MCF 10A (cell line): ENCODE measurements at regions not wholly inside any gene's neighbourhood (a gene's known extent, or its start where the extent isn't known, plus 50 kb on each side); places are given as distances from the start of the nearest gene placed in this dataset.

Experiments used
- BruUV-seq: library from RNA; stranded (reverse); fragments of 400-500 nt; replicated peaks from 2 replicates; lab custom pipeline; 2021; lab: Mats Ljungman, UMichigan
- CTCF ChIA-PET: fragments of 300-600 bp; sonication (Branson Sonifier 250); formaldehyde crosslinking; extraction: SDS; loops from one replicate; lab custom pipeline; 2021; ENCODE audit warnings: antibody characterized with exemption, inconsistent platforms; lab: Yijun Ruan, JAX
- POLR2A ChIA-PET: fragments of 300-600, 350-650 bp; sonication (Branson Sonifier 250); formaldehyde crosslinking; extraction: SDS; loops from one replicate; lab custom pipeline; 2020; ENCODE audit warnings: antibody characterized with exemption, inconsistent platforms; lab: Yijun Ruan, JAX
- DNase-seq: peaks from one replicate; pipeline ENCODE4 v3.0.0-alpha.2; 2018; ENCODE audit not compliant: unreplicated experiment
- H3K27ac Mint-ChIP-seq: one replicate; pipeline ENCODE4 v1.8.0; 2022; ENCODE audit warnings: mild to moderate bottlenecking, low read depth, mixed read lengths; ENCODE audit not compliant: unreplicated experiment
- H3K27me3 Mint-ChIP-seq: one replicate; pipeline ENCODE4 v1.8.0; 2022; ENCODE audit warnings: mixed read lengths; ENCODE audit not compliant: insufficient read depth, unreplicated experiment
- H3K36me3 Mint-ChIP-seq: one replicate; pipeline ENCODE4 v1.8.0; 2022; ENCODE audit warnings: mild to moderate bottlenecking, moderate library complexity, mixed read lengths; ENCODE audit not compliant: insufficient read depth, unreplicated experiment
- H3K4me1 Mint-ChIP-seq: one replicate; pipeline ENCODE4 v1.8.0; 2022; ENCODE audit warnings: mixed read lengths; ENCODE audit not compliant: insufficient read depth, unreplicated experiment
- H3K4me3 Mint-ChIP-seq: one replicate; pipeline ENCODE4 v1.8.0; 2022; ENCODE audit warnings: mild to moderate bottlenecking, moderate library complexity, mixed read lengths; ENCODE audit not compliant: unreplicated experiment
- H3K9me3 Mint-ChIP-seq: one replicate; pipeline ENCODE4 v1.8.0; 2022; ENCODE audit warnings: mixed read lengths; ENCODE audit not compliant: unreplicated experiment
- intact Hi-C: fragments of 100-400 bp; cut with micrococcal nuclease; formaldehyde crosslinking; loops from 2 replicates; pipeline ENCODE4 v1.14.1; 2022
- TF ChIP-seq, protein P1 (sequence below): fragments of 200-600 bp; IDR thresholded peaks from one replicate; pipeline ENCODE4 v1.8.0; 2022; ENCODE audit warnings: antibody characterized with exemption, mild to moderate bottlenecking; ENCODE audit not compliant: unreplicated experiment

- Mint-ChIP-seq H3K27me3 (peaks cover 9% of the 10 kb centered on the region), H3K27ac (no peak overlapping the region), H3K9me3 (no peaks in the 10 kb centered on the region), H3K4me1 (no peaks in the 10 kb centered on the region), H3K4me3 (no peak overlapping the region), H3K36me3 (no peaks in the 10 kb centered on the region)
- no TSS peak for BruUV-seq
- ChIA-PET POLR2A (no interaction called here), CTCF (interaction anchor here (0.7 to 1.5 kb wide), 2 partner anchors 18 to 30 kb away, joined by 3 to 5 read pairs; no protein-coding TSS in a partner anchor)
- TF ChIP-seq, protein P1, sequence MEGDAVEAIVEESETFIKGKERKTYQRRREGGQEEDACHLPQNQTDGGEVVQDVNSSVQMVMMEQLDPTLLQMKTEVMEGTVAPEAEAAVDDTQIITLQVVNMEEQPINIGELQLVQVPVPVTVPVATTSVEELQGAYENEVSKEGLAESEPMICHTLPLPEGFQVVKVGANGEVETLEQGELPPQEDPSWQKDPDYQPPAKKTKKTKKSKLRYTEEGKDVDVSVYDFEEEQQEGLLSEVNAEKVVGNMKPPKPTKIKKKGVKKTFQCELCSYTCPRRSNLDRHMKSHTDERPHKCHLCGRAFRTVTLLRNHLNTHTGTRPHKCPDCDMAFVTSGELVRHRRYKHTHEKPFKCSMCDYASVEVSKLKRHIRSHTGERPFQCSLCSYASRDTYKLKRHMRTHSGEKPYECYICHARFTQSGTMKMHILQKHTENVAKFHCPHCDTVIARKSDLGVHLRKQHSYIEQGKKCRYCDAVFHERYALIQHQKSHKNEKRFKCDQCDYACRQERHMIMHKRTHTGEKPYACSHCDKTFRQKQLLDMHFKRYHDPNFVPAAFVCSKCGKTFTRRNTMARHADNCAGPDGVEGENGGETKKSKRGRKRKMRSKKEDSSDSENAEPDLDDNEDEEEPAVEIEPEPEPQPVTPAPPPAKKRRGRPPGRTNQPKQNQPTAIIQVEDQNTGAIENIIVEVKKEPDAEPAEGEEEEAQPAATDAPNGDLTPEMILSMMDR = no peak
- intact Hi-C loops = no loop called here
- DNase-seq = no peak
Measured at GRCh38 chr11:43548916-43549315, 131.6 kb upstream of the HSD17B12 start.

- Mint-ChIP-seq H3K27ac (no peak overlapping the region), H3K4me3 (no peak overlapping the region), H3K36me3 (no peaks in the 10 kb centered on the region), H3K27me3 (peaks cover 16% of the 10 kb centered on the region), H3K4me1 (no peaks in the 10 kb centered on the region), H3K9me3 (no peaks in the 10 kb centered on the region)
- no peak for DNase-seq
- ChIA-PET POLR2A (no interaction called here), CTCF (interaction anchor here (1.5 kb wide), 1 partner anchor 17 kb away, joined by 5 read pairs; no protein-coding TSS in a partner anchor)
- intact Hi-C loops = no loop called here
- no TSS peak for BruUV-seq
- TF ChIP-seq, protein P1 = no peak
Measured at GRCh38 chr11:43549624-43550023, 130.9 kb upstream of the HSD17B12 start.

DNA sequence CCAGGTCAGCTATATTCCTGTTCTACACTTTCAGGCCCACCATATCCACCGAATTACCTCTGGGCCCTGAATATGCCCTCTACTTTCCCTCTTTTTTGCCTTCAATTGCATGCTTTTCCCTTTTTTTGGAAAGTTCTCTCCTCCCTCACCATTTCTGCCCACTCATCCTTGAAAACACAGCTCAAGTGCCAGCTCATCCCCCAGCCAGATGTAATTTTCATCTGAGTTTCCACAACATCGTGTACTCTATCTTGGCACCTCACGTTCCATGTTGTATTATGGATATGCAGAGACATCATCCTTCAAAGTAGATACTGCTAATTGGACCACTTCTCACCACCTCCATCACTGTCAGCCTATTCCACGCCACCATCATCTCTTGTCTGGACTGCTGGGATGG is 129.8 kb upstream of the HSD17B12 start:
- POLR2A ChIA-PET = interaction anchor here (0.7 kb wide), 1 partner anchor 10 kb away, joined by 3 read pairs; no protein-coding TSS in a partner anchor
- intact Hi-C loops = no loop called here
- H3K27me3 Mint-ChIP-seq = peaks cover 27% of the 10 kb centered on the region

DNA sequence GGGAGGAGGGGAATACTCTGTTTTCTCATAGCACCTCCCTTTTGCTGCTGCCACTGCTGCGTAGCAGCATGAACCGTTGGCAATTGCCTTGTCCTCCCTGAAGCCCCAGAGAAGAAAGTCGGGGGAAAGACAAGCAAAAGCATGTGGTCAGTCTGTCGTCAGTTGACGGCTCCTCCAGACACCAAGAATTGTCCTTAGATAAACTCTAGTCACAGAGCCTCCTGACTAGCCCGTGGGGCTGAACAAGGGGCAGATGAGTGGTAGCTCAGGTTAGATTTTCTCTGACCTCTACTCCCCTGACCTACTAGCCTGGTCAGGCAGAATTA is 126.4 kb upstream of the HSD17B12 start:
- ChIA-PET CTCF (no interaction called here), POLR2A (no interaction called here)
- Mint-ChIP-seq H3K27ac (no peak overlapping the region), H3K9me3 (no peaks in the 10 kb centered on the region), H3K4me3 (no peak overlapping the region), H3K4me1 (peaks cover 5% of the 10 kb centered on the region), H3K27me3 (peaks cover 61% of the 10 kb centered on the region), H3K36me3 (no peaks in the 10 kb centered on the region)
- no TSS peak for BruUV-seq
- TF ChIP-seq, protein P1 = no peak
- no peak for DNase-seq
- intact Hi-C loops = no loop called here

More for the DNA sequence above, 129.8 kb upstream of the HSD17B12 start:
- BruUV-seq = no TSS peak
- Mint-ChIP-seq H3K4me3 (no peak overlapping the region), H3K36me3 (no peaks in the 10 kb centered on the region), H3K9me3 (no peaks in the 10 kb centered on the region), H3K27ac (no peak overlapping the region), H3K4me1 (no peaks in the 10 kb centered on the region)
- no peak for DNase-seq
- TF ChIP-seq, protein P1 = no peak
- CTCF ChIA-PET = no interaction called here
